Activated B cell treated with CpG ODN at 0.5 μM for 24 hours (primary cell): ENCODE measurements at regions not wholly inside any gene's neighbourhood (a gene's known extent, or its start where the extent isn't known, plus 50 kb on each side); places are given as distances from the start of the nearest gene placed in this dataset.

Experiments
- ATAC-seq: fragments of 200-7000 bp; cut with Tn5 transposase; one replicate; pipeline ENCODE4 v1.10.0; 2021; ENCODE audit warnings: low read depth, mild to moderate bottlenecking, moderate library complexity
- CTCF ChIA-PET: fragments of 350-600 bp; sonication (Branson Sonifier 250); formaldehyde crosslinking; loops from one replicate; lab custom pipeline; 2021; ENCODE audit warnings: antibody characterized with exemption; lab: Charles Lee
- POLR2A ChIA-PET: fragments of 350-600 bp; sonication (Branson Sonifier 250); formaldehyde crosslinking; loops from one replicate; lab custom pipeline; 2021; ENCODE audit warnings: antibody characterized with exemption; lab: Charles Lee
- DNase-seq: peaks from one replicate; pipeline ENCODE4 v3.0.0; 2022
- H3K27ac Mint-ChIP-seq: one replicate; pipeline ENCODE4 v1.8.0; 2020; ENCODE audit warnings: mixed read lengths
- H3K27me3 Mint-ChIP-seq: one replicate; pipeline ENCODE4 v1.8.0; 2021; ENCODE audit warnings: mixed read lengths
- H3K36me3 Mint-ChIP-seq: one replicate; pipeline ENCODE4 v1.8.0; 2021; ENCODE audit warnings: low read depth, mixed read lengths
- H3K4me1 Mint-ChIP-seq: one replicate; pipeline ENCODE4 v1.8.0; 2021; ENCODE audit warnings: mixed read lengths
- H3K4me3 Mint-ChIP-seq: one replicate; pipeline ENCODE4 v1.8.0; 2020; ENCODE audit warnings: mild to moderate bottlenecking, mixed read lengths
- H3K9me3 Mint-ChIP-seq: one replicate; pipeline ENCODE4 v1.8.0; 2020; ENCODE audit warnings: mixed read lengths
- intact Hi-C: fragments of 100-400 bp; cut with micrococcal nuclease; formaldehyde crosslinking; loops from one replicate; pipeline ENCODE4 v1.15.1; 2024
- TF ChIP-seq, protein P1 (sequence below): fragments of 200-600 bp; IDR thresholded peaks from one replicate; pipeline ENCODE4 v1.8.0; 2022; ENCODE audit warnings: antibody characterized with exemption, mild to moderate bottlenecking

DNA sequence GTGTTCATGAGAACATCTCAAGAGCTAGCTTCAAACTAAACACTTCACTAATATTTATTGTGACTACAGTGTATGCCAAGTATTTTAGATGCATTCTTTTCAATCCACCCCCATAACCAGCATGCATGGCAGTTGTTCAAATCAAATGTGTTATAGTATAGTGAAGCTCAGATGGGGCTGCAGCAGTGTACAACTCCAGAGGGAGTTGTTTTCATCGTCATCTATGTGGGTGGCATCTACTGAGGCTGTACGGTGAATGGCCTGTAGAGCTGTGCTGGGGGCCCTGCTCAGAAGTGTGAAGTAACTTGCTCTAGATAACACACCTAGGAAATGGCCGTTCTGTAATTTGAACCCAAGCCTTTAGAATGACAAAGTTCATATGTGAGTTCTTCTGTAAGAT is 71.8 kb upstream of the LRATD1 start:
- ATAC-seq: no peak
- TF ChIP-seq, protein P1, sequence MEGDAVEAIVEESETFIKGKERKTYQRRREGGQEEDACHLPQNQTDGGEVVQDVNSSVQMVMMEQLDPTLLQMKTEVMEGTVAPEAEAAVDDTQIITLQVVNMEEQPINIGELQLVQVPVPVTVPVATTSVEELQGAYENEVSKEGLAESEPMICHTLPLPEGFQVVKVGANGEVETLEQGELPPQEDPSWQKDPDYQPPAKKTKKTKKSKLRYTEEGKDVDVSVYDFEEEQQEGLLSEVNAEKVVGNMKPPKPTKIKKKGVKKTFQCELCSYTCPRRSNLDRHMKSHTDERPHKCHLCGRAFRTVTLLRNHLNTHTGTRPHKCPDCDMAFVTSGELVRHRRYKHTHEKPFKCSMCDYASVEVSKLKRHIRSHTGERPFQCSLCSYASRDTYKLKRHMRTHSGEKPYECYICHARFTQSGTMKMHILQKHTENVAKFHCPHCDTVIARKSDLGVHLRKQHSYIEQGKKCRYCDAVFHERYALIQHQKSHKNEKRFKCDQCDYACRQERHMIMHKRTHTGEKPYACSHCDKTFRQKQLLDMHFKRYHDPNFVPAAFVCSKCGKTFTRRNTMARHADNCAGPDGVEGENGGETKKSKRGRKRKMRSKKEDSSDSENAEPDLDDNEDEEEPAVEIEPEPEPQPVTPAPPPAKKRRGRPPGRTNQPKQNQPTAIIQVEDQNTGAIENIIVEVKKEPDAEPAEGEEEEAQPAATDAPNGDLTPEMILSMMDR: no peak
- ChIA-PET POLR2A (no interaction called here), CTCF (no interaction called here)
- Mint-ChIP-seq H3K4me3 (no peak overlapping the region), H3K27me3 (no peaks in the 10 kb centered on the region), H3K27ac (no peak overlapping the region), H3K4me1 (no peaks in the 10 kb centered on the region), H3K9me3 (no peaks in the 10 kb centered on the region), H3K36me3 (no peaks in the 10 kb centered on the region)
- intact Hi-C loops: no loop called here
- no peak for DNase-seq

DNA sequence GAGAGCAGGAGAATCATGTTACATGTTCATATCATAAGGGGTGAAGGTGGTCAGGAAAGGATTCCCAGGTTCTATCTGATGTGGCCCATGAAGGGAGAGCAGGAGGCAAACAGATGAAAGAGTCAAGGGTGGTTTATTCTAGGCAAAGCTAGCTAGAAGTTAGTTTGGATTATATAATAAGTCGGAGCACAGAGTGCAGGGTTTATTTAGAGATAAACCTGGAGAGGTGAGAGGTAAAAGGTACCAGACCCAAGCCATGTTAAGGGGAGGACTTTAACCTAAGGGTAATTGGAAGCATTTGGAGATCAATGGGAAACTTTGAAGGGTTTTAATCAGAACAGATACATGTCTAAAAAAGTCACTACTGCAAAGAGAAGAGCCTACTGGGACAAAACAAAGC is 69.2 kb upstream of the LRATD1 start:
- Mint-ChIP-seq H3K4me1 (no peaks in the 10 kb centered on the region), H3K36me3 (no peaks in the 10 kb centered on the region), H3K4me3 (no peak overlapping the region), H3K27me3 (no peaks in the 10 kb centered on the region), H3K27ac (no peak overlapping the region), H3K9me3 (no peaks in the 10 kb centered on the region)
- DNase-seq (no peak), ATAC-seq (no peak)
- POLR2A ChIA-PET: no interaction called here
- TF ChIP-seq, protein P1: no peak
- intact Hi-C loops: no loop called here
- CTCF ChIA-PET: no interaction called here

DNA sequence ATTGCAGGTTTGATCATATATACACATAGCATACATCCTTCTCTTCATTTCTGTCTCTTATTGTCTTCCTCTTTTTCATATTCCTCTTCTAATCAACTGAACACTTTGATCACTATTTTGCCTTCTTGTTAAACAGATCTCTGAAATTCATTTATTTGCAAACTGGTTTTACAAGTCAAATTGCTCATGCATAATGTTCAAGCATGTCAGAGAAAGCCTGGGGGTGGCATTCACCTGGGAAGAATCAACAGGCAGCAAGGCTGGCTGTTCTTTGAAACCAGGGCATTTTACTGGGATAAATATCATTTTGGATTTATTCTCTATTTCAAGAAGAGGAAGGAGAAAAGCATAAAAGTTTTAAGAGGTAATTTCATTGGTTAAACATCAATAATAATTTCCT is 66.9 kb upstream of the LRATD1 start:
- no peak overlapping the region for H3K27ac Mint-ChIP-seq
- no peak overlapping the region for H3K4me3 Mint-ChIP-seq
- intact Hi-C loops: no loop called here
- no peak for DNase-seq
- no peaks in the 10 kb centered on the region for H3K4me1 Mint-ChIP-seq
- POLR2A ChIA-PET: no interaction called here
- H3K9me3 Mint-ChIP-seq: no peaks in the 10 kb centered on the region
- TF ChIP-seq, protein P1: no peak
- no peak for ATAC-seq
- no peaks in the 10 kb centered on the region for H3K27me3 Mint-ChIP-seq
- no peaks in the 10 kb centered on the region for H3K36me3 Mint-ChIP-seq
- CTCF ChIA-PET: no interaction called here

DNA sequence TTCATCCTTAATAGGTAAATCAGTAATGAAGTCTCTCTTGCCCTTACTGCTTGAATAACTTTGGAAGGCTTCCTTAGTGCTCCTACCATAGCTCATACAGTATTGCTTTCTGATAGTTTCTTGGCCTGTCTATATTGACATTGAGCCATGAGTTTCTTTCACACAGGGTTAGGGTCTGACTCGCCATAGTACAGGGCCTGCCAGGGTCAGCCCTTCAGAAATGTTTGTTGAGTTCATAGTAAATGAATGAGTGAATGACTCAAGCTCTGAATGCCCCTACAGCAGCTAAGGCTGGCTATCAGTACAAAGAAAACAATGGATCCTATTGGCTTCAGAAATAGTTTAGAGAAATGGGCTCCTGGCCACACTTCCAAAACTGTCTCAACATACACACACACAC is 65.0 kb upstream of the LRATD1 start:
- Mint-ChIP-seq H3K36me3 (no peaks in the 10 kb centered on the region), H3K4me1 (no peaks in the 10 kb centered on the region), H3K27ac (no peak overlapping the region), H3K9me3 (no peaks in the 10 kb centered on the region), H3K4me3 (no peak overlapping the region), H3K27me3 (no peaks in the 10 kb centered on the region)
- DNase-seq (no peak), ATAC-seq (no peak)
- ChIA-PET CTCF (no interaction called here), POLR2A (no interaction called here)
- intact Hi-C loops: no loop called here
- TF ChIP-seq, protein P1: no peak

DNA sequence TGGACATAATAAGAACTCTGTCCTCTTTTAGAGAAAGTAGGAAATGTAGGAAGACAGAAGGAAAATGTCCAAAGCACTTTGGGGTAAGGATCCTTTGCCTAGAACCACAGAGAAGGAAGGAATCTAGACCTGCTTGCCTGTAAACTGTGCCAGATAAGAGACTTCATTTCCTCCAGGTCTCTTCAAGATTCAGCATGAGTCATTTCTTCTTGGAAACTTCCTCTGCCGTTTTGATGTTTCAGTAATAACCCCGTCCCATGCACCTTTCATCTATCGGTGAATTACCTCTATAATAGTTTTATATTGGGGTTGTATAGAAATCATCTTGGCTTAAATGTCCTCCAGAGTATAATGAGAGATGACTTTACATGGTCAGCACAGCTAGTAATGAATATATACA is 63.2 kb upstream of the LRATD1 start:
- POLR2A ChIA-PET: no interaction called here
- H3K4me1 Mint-ChIP-seq: no peaks in the 10 kb centered on the region
- H3K36me3 Mint-ChIP-seq: no peaks in the 10 kb centered on the region
- no peak for DNase-seq
- intact Hi-C loops: no loop called here
- H3K27me3 Mint-ChIP-seq: no peaks in the 10 kb centered on the region
- CTCF ChIA-PET: no interaction called here
- no peak overlapping the region for H3K27ac Mint-ChIP-seq
- no peak overlapping the region for H3K4me3 Mint-ChIP-seq
- H3K9me3 Mint-ChIP-seq: no peaks in the 10 kb centered on the region
- TF ChIP-seq, protein P1: no peak
- no peak for ATAC-seq
